SK-N-SH treated with all-trans-retinoic acid at 6 μM for 48 hours (cell line): ENCODE measurements at regions not wholly inside any gene's neighbourhood (a gene's known extent, or its start where the extent isn't known, plus 50 kb on each side); places are given as distances from the start of the nearest gene placed in this dataset.

Experiments used
- ARNTL ChIP-seq: fragments of 450-650 bp; formaldehyde crosslinking; IDR thresholded peaks from 2 replicates; pipeline ENCODE4 v1.5.0; 2020; ENCODE audit warnings: low read depth, mild to moderate bottlenecking, moderate library complexity, borderline replicate concordance
- CREB5 ChIP-seq: fragments of 250-450 bp; sonication (Bioruptor Pico); IDR thresholded peaks from 2 replicates; pipeline ENCODE4 v1.5.1; 2020; ENCODE audit warnings: low read depth, mild to moderate bottlenecking, moderate library complexity
- ESRRG ChIP-seq: fragments of 250-450 bp; sonication (Bioruptor Pico); IDR thresholded peaks from 2 replicates; pipeline ENCODE4 v1.6.1; 2021; ENCODE audit warnings: mild to moderate bottlenecking
- TOX ChIP-seq: fragments of 250-450 bp; sonication (Bioruptor Pico); IDR thresholded peaks from 2 replicates; pipeline ENCODE4 v1.8.0; 2021; ENCODE audit warnings: mild to moderate bottlenecking, moderate library complexity, borderline replicate concordance
- ZFP3 ChIP-seq: fragments of 250-450 bp; sonication (Bioruptor Pico); IDR thresholded peaks from 2 replicates; pipeline ENCODE4 v1.5.0; 2020; ENCODE audit warnings: mild to moderate bottlenecking, moderate library complexity
- ZFP30 ChIP-seq: fragments of 450-650 bp; formaldehyde crosslinking; IDR thresholded peaks from 2 replicates; pipeline ENCODE4 v1.5.0; 2022; ENCODE audit warnings: mild to moderate bottlenecking, moderate library complexity
- ZNF70 ChIP-seq: fragments of 450-650 bp; formaldehyde crosslinking; IDR thresholded peaks from 2 replicates; pipeline ENCODE4 v1.5.0; 2020; ENCODE audit warnings: mild to moderate bottlenecking, moderate library complexity
- TF ChIP-seq, protein P1 (sequence below): fragments of 250-450 bp; sonication (Bioruptor Pico); IDR thresholded peaks from 2 replicates; pipeline ENCODE4 v1.8.0; 2020; ENCODE audit warnings: mild to moderate bottlenecking, moderate library complexity, borderline replicate concordance
- TF ChIP-seq, protein P2 (sequence below): fragments of 250-450 bp; sonication (Bioruptor Pico); IDR thresholded peaks from 2 replicates; pipeline ENCODE4 v1.5.1; 2021; ENCODE audit warnings: mild to moderate bottlenecking, moderate library complexity

GRCh38 chr2:14125624-14126293 lies 506.8 kb upstream of the LRATD1 start:
- no peak for TF ChIP-seq ZFP30 (CRISPR knock-in tag)
- TF ChIP-seq, protein P1, sequence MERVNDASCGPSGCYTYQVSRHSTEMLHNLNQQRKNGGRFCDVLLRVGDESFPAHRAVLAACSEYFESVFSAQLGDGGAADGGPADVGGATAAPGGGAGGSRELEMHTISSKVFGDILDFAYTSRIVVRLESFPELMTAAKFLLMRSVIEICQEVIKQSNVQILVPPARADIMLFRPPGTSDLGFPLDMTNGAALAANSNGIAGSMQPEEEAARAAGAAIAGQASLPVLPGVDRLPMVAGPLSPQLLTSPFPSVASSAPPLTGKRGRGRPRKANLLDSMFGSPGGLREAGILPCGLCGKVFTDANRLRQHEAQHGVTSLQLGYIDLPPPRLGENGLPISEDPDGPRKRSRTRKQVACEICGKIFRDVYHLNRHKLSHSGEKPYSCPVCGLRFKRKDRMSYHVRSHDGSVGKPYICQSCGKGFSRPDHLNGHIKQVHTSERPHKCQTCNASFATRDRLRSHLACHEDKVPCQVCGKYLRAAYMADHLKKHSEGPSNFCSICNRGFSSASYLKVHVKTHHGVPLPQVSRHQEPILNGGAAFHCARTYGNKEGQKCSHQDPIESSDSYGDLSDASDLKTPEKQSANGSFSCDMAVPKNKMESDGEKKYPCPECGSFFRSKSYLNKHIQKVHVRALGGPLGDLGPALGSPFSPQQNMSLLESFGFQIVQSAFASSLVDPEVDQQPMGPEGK (CRISPR knock-in tag) = no peak
- TF ChIP-seq, protein P2, sequence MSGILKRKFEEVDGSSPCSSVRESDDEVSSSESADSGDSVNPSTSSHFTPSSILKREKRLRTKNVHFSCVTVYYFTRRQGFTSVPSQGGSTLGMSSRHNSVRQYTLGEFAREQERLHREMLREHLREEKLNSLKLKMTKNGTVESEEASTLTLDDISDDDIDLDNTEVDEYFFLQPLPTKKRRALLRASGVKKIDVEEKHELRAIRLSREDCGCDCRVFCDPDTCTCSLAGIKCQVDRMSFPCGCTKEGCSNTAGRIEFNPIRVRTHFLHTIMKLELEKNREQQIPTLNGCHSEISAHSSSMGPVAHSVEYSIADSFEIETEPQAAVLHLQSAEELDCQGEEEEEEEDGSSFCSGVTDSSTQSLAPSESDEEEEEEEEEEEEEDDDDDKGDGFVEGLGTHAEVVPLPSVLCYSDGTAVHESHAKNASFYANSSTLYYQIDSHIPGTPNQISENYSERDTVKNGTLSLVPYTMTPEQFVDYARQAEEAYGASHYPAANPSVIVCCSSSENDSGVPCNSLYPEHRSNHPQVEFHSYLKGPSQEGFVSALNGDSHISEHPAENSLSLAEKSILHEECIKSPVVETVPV (CRISPR knock-in tag) = no peak
- TF ChIP-seq ZNF70 = no peak
- no peak for TF ChIP-seq TOX (CRISPR knock-in tag)
- no peak for TF ChIP-seq ESRRG (CRISPR knock-in tag)
- TF ChIP-seq ZFP3 (CRISPR knock-in tag) = no peak
- no peak for TF ChIP-seq CREB5 (CRISPR knock-in tag)
- TF ChIP-seq ARNTL (CRISPR knock-in tag) = no peak
